Activated T-helper 2 cell treated with anti-CD3 and anti-CD28 coated beads, Interferon-gamma antibody, Interleukin-2, Interleukin-4, amounts not matched to agents 10 μg/mL and 5 μg/mL and 100 μg/mL, durations not matched to agents 14 hours and 24 hours and 36 hours (primary cell): ENCODE measurements at regions not wholly inside any gene's neighbourhood (a gene's known extent, or its start where the extent isn't known, plus 50 kb on each side); places are given as distances from the start of the nearest gene placed in this dataset.

Source experiments
- DNase-seq: peaks from one replicate; pipeline ENCODE4 v3.0.0; 2021; ENCODE audit warnings: low spot score
- H3K27ac Mint-ChIP-seq: one replicate; pipeline ENCODE4 v1.8.0; 2021; ENCODE audit warnings: mixed read lengths
- H3K27me3 Mint-ChIP-seq: one replicate; pipeline ENCODE4 v1.8.0; 2021; ENCODE audit warnings: low read depth, mixed read lengths
- H3K36me3 Mint-ChIP-seq: one replicate; pipeline ENCODE4 v1.8.0; 2021; ENCODE audit warnings: low read depth, mixed read lengths
- H3K4me1 Mint-ChIP-seq: one replicate; pipeline ENCODE4 v1.8.0; 2021; ENCODE audit warnings: low read depth, mixed read lengths
- H3K4me3 Mint-ChIP-seq: one replicate; pipeline ENCODE4 v1.8.0; 2021; ENCODE audit warnings: low read depth, mild to moderate bottlenecking, moderate library complexity, mixed read lengths
- H3K9me3 Mint-ChIP-seq: one replicate; pipeline ENCODE4 v1.8.0; 2021; ENCODE audit warnings: mixed read lengths
- intact Hi-C: fragments of 100-400 bp; cut with micrococcal nuclease; formaldehyde crosslinking; loops from one replicate; pipeline ENCODE4 v1.15.1; 2023

- Mint-ChIP-seq H3K36me3 (no peaks in the 10 kb centered on the region), H3K9me3 (peaks cover 4% of the 10 kb centered on the region), H3K4me1 (peaks cover 5% of the 10 kb centered on the region), H3K27me3 (peaks cover 10% of the 10 kb centered on the region), H3K4me3 (no peak overlapping the region), H3K27ac (no peak overlapping the region)
- no peak for DNase-seq
- intact Hi-C loops = no loop called here
Observed at GRCh38 chr2:36060133-36060532, 295.4 kb upstream of the CRIM1 start.

DNA sequence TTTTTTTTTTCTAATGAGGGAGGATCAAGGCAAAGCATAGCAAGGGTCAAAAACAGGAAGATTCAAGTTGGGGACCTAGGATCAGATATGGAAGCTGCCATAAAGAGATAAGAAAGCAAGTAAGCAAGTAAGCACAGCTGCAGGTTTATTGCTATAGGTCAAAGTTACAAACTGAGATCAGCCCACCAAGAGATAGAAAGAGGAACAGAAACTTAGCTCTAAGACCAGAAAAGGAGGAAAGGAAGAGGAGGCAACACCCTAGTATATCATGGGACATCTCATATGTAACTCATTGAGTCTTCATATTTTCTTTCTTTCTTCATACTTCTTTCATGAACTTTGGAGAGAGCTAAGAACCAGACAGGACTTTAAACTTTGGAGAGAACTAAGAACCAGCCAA is 295.9 kb upstream of the CRIM1 start:
- DNase-seq = no peak
- peaks cover 10% of the 10 kb centered on the region for H3K27me3 Mint-ChIP-seq
- H3K9me3 Mint-ChIP-seq = peaks cover 4% of the 10 kb centered on the region
- peaks cover 5% of the 10 kb centered on the region for H3K4me1 Mint-ChIP-seq
- intact Hi-C loops = no loop called here
- no peaks in the 10 kb centered on the region for H3K36me3 Mint-ChIP-seq
- no peak overlapping the region for H3K27ac Mint-ChIP-seq
- no peak overlapping the region for H3K4me3 Mint-ChIP-seq

- no peak for DNase-seq
- no peak overlapping the region for H3K27ac Mint-ChIP-seq
- H3K4me1 Mint-ChIP-seq = peaks cover 5% of the 10 kb centered on the region
- no peaks in the 10 kb centered on the region for H3K36me3 Mint-ChIP-seq
- H3K27me3 Mint-ChIP-seq = peaks cover 10% of the 10 kb centered on the region
- H3K4me3 Mint-ChIP-seq = no peak overlapping the region
- intact Hi-C loops = no loop called here
- peaks cover 4% of the 10 kb centered on the region for H3K9me3 Mint-ChIP-seq
Observed at GRCh38 chr2:36058953-36059352, 296.6 kb upstream of the CRIM1 start.

DNA sequence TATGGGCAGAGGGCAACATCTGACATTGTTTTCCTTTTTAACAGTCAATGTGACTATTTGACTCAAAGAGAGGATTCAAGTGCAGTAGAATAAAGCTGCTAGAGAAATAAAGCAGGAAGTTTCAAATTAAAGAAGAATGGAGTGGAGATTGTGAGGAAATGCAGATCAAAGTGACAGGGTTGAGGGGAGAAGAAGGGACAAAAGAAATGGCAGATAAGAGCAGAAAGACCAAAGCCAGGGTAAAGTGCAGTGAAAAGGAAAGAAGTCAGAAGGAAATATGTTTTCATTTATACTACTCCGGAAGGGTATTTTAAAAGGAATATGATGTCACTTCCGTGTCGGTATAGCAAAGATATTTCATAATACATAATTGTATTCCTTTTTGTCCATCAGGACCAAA is 297.5 kb upstream of the CRIM1 start:
- Mint-ChIP-seq H3K27me3 (peaks cover 10% of the 10 kb centered on the region), H3K27ac (no peak overlapping the region), H3K4me3 (no peak overlapping the region), H3K9me3 (peaks cover 4% of the 10 kb centered on the region), H3K36me3 (no peaks in the 10 kb centered on the region), H3K4me1 (peaks cover 5% of the 10 kb centered on the region)
- intact Hi-C loops = no loop called here
- DNase-seq = no peak

DNA sequence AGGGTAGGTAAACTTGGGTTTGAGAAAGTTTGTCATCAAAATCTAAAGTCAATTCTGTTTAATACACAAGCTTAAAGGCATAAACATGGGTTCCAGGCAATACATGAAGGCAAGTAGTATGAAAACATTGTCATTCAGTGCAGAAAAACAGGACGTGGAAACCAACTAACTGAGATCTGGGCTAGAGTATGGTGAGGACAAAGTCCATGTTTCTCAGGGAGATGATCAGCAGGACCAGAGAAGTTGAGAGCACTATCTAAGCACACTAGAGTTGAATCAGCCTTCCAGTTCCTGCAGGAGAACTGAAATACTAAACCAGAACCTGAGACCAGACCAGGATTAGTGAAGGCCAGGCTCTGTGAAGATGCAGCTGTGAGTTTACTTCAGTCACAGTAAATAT is 302.8 kb upstream of the CRIM1 start:
- Mint-ChIP-seq H3K36me3 (no peaks in the 10 kb centered on the region), H3K9me3 (peaks cover 4% of the 10 kb centered on the region), H3K27me3 (no peaks in the 10 kb centered on the region), H3K27ac (no peak overlapping the region), H3K4me3 (no peak overlapping the region), H3K4me1 (no peaks in the 10 kb centered on the region)
- no peak for DNase-seq
- intact Hi-C loops = no loop called here

GRCh38 chr2:36044411-36044810 is 311.2 kb upstream of the CRIM1 start:
- intact Hi-C loops = no loop called here
- H3K27ac Mint-ChIP-seq = no peak overlapping the region
- no peaks in the 10 kb centered on the region for H3K4me1 Mint-ChIP-seq
- no peak for DNase-seq
- no peaks in the 10 kb centered on the region for H3K9me3 Mint-ChIP-seq
- peaks cover 5% of the 10 kb centered on the region for H3K27me3 Mint-ChIP-seq
- no peak overlapping the region for H3K4me3 Mint-ChIP-seq
- H3K36me3 Mint-ChIP-seq = no peaks in the 10 kb centered on the region

GRCh38 chr2:36035137-36035536 is 320.4 kb upstream of the CRIM1 start:
- Mint-ChIP-seq H3K36me3 (no peaks in the 10 kb centered on the region), H3K27me3 (peaks cover 2% of the 10 kb centered on the region), H3K27ac (no peak overlapping the region), H3K9me3 (no peaks in the 10 kb centered on the region), H3K4me3 (no peak overlapping the region), H3K4me1 (no peaks in the 10 kb centered on the region)
- intact Hi-C loops = no loop called here
- DNase-seq = no peak

DNA sequence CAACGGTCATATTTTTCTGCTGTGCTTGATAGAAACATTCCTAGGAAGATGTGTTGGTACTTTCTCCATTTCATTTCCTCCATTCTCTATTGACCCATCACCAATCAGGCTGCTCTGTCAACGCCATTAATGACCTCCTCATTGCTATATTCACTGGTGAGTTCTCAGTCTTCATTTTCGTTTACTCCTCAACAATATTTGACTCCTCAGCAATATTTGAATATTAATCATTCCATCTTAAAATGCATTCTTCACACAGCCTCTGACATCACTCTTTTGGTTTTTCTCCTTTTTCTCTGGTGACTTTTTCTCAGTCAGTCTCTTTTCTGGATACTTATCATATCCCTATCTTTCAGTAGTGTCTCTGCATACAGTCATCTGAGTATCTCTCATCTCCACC is 323.5 kb upstream of the CRIM1 start:
- no peaks in the 10 kb centered on the region for H3K36me3 Mint-ChIP-seq
- H3K27ac Mint-ChIP-seq = no peak overlapping the region
- peaks cover 2% of the 10 kb centered on the region for H3K27me3 Mint-ChIP-seq
- no peaks in the 10 kb centered on the region for H3K9me3 Mint-ChIP-seq
- intact Hi-C loops = no loop called here
- H3K4me3 Mint-ChIP-seq = no peak overlapping the region
- H3K4me1 Mint-ChIP-seq = no peaks in the 10 kb centered on the region
- no peak for DNase-seq

GRCh38 chr2:36031471-36031870 is 324.1 kb upstream of the CRIM1 start:
- no peak for DNase-seq
- H3K36me3 Mint-ChIP-seq = no peaks in the 10 kb centered on the region
- H3K4me3 Mint-ChIP-seq = no peak overlapping the region
- no peaks in the 10 kb centered on the region for H3K9me3 Mint-ChIP-seq
- H3K27ac Mint-ChIP-seq = no peak overlapping the region
- H3K27me3 Mint-ChIP-seq = peaks cover 2% of the 10 kb centered on the region
- intact Hi-C loops = no loop called here
- H3K4me1 Mint-ChIP-seq = no peaks in the 10 kb centered on the region

DNA sequence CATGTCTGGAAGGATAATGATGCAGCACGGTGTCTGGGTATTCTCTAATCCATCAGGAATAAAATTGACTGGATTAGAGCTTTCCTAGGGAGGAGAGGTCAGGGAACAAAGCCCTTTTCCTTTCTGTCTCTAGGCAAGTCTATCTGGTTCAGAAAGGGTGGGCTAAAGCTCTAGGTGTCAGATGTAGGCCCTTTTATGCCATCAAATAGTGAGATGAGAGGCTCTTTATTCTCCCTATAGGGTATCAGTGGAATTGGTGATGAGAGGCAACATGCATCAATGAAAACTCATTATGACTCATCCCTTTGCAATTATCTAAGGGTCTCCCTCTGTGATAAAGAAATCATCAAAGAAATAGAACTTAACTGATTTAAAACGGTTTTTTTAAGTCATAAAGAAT is 328.0 kb upstream of the CRIM1 start:
- Mint-ChIP-seq H3K27me3 (peaks cover 2% of the 10 kb centered on the region), H3K4me3 (no peak overlapping the region), H3K36me3 (no peaks in the 10 kb centered on the region), H3K9me3 (no peaks in the 10 kb centered on the region), H3K4me1 (no peaks in the 10 kb centered on the region), H3K27ac (no peak overlapping the region)
- intact Hi-C loops = no loop called here
- no peak for DNase-seq

GRCh38 chr2:36013064-36013463 is 342.5 kb upstream of the CRIM1 start:
- Mint-ChIP-seq H3K9me3 (no peaks in the 10 kb centered on the region), H3K27me3 (peaks cover 6% of the 10 kb centered on the region), H3K4me1 (no peaks in the 10 kb centered on the region), H3K27ac (no peak overlapping the region), H3K4me3 (no peak overlapping the region), H3K36me3 (no peaks in the 10 kb centered on the region)
- intact Hi-C loops = no loop called here
- DNase-seq = no peak

GRCh38 chr2:36006444-36006843 is 349.1 kb upstream of the CRIM1 start:
- H3K27me3 Mint-ChIP-seq = peaks cover 6% of the 10 kb centered on the region

DNA sequence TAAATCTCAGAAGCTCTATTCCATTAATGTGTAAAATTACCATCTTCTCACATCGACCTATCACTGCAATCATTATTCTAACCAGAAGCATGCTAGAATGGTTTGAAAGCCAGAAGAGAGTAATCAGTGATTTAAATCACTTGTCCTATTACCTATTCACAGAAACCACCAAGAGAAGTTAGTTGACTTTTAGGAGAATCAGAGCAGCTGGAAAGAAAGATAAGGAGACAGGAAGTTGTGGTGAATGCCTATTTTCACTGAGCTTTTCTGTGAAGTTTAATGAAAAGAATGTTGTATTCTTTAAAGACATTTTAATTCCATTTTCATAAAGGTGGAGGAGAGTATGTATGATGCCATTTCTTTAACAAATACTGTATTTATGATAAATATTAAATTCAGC is 352.6 kb upstream of the CRIM1 start:
- Mint-ChIP-seq H3K4me3 (no peak overlapping the region), H3K27ac (no peak overlapping the region), H3K9me3 (no peaks in the 10 kb centered on the region), H3K36me3 (no peaks in the 10 kb centered on the region), H3K4me1 (peaks cover 3% of the 10 kb centered on the region), H3K27me3 (peaks cover 6% of the 10 kb centered on the region)
- intact Hi-C loops = no loop called here
- DNase-seq = no peak

More at GRCh38 chr2:36006444-36006843, 349.1 kb upstream of the CRIM1 start:
- H3K4me1 Mint-ChIP-seq = peaks cover 3% of the 10 kb centered on the region
- H3K9me3 Mint-ChIP-seq = no peaks in the 10 kb centered on the region
- H3K4me3 Mint-ChIP-seq = no peak overlapping the region
- no peaks in the 10 kb centered on the region for H3K36me3 Mint-ChIP-seq
- intact Hi-C loops = no loop called here
- DNase-seq = no peak
- H3K27ac Mint-ChIP-seq = no peak overlapping the region

DNA sequence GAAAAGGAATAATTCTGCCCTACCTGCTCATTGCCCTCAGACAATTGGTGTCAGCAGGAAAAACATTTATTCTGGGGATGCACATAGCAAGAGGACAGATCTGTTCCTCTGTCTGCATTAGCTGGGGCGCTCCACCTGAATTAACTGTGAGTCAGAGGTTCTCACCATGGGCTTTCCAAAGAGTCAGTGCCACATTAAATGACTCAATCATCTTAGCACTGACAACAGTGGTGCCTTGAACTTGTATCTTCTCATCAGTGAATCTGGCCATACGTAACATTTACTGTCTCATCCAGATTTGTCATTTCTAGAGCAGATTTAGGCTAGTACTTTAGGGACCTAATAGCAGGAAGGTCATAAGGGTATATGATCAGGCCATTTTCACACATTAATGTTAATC is 358.1 kb upstream of the CRIM1 start:
- intact Hi-C loops = no loop called here
- no peaks in the 10 kb centered on the region for H3K36me3 Mint-ChIP-seq
- no peaks in the 10 kb centered on the region for H3K4me1 Mint-ChIP-seq
- peaks cover 6% of the 10 kb centered on the region for H3K27me3 Mint-ChIP-seq
- H3K9me3 Mint-ChIP-seq = no peaks in the 10 kb centered on the region
- H3K4me3 Mint-ChIP-seq = no peak overlapping the region
- DNase-seq = no peak
- no peak overlapping the region for H3K27ac Mint-ChIP-seq
